GM12892 (cell line): ENCODE measurements at regions not wholly inside any gene's neighbourhood (a gene's known extent, or its start where the extent isn't known, plus 50 kb on each side); places are given as distances from the start of the nearest gene placed in this dataset.

ENCODE experiments used
- POLR2A ChIP-seq: IDR thresholded peaks from 2 replicates; pipeline ENCODE4 v1.6.1; 2011; ENCODE audit warnings: low read depth, low read length, control low read depth
- TAF1 ChIP-seq: IDR thresholded peaks from 2 replicates; pipeline ENCODE4 v1.6.1; 2011; ENCODE audit warnings: low read depth, mild to moderate bottlenecking, control low read depth, low read length, borderline replicate concordance

GRCh38 chrX:155666741-155667140 lies 54.0 kb upstream of the TMLHE start:
- no peak for TF ChIP-seq POLR2A
- TF ChIP-seq TAF1, result no peak
